WTC11 (cell line): ENCODE measurements at regions not wholly inside any gene's neighbourhood (a gene's known extent, or its start where the extent isn't known, plus 50 kb on each side); places are given as distances from the start of the nearest gene placed in this dataset.

ENCODE experiments used
- ATAC-seq: fragments of 200-7000 bp; cut with Tn5 transposase; 2 replicates; pipeline ENCODE4 v1.10.0; 2021; ENCODE audit warnings: mild to moderate bottlenecking, moderate library complexity
- CTCF ChIA-PET: fragments of 300-600 bp; sonication (Branson Sonifier 250); formaldehyde crosslinking; loops from one replicate; lab custom pipeline; 2021; ENCODE audit warnings: antibody characterized with exemption; lab: Charles Lee
- POLR2A ChIA-PET: fragments of 350-600 bp; sonication (Branson Sonifier 250); formaldehyde crosslinking; loops from one replicate; lab custom pipeline; 2021; ENCODE audit warnings: antibody characterized with exemption; lab: Charles Lee
- DNase-seq: peaks from one replicate; pipeline ENCODE4 v3.0.0; 2021; ENCODE audit warnings: low spot score
- H3K27ac Mint-ChIP-seq: 2 replicates; pipeline ENCODE4 v1.8.0; 2021; ENCODE audit warnings: mixed read lengths
- H3K27me3 Mint-ChIP-seq: 2 replicates; pipeline ENCODE4 v1.8.0; 2021; ENCODE audit warnings: low read depth, mild to moderate bottlenecking, moderate library complexity, mixed read lengths
- H3K36me3 Mint-ChIP-seq: 2 replicates; pipeline ENCODE4 v1.8.0; 2021; ENCODE audit warnings: mixed read lengths
- H3K4me1 Mint-ChIP-seq: 2 replicates; pipeline ENCODE4 v1.8.0; 2022; ENCODE audit warnings: mixed read lengths
- H3K4me3 Mint-ChIP-seq: 2 replicates; pipeline ENCODE4 v1.8.0; 2021; ENCODE audit warnings: mild to moderate bottlenecking, moderate library complexity, mixed read lengths
- H3K9me3 Mint-ChIP-seq: 2 replicates; pipeline ENCODE4 v1.8.0; 2021; ENCODE audit warnings: mixed read lengths
- AR ChIP-seq: fragments of 250-450 bp; sonication (Bioruptor Pico); IDR thresholded peaks from 2 replicates; pipeline ENCODE4 v1.9.0; 2021; ENCODE audit warnings: mild to moderate bottlenecking
- CTCF ChIP-seq: fragments of 200-600 bp; IDR thresholded peaks from 2 replicates; pipeline ENCODE4 v1.8.0; 2022; ENCODE audit warnings: antibody characterized with exemption
- FOXJ3 ChIP-seq: sonication (generic); formaldehyde crosslinking; IDR thresholded peaks from 2 replicates; pipeline ENCODE4 v1.9.0; 2021; ENCODE audit warnings: missing genetic modification reagents, mild to moderate bottlenecking, borderline replicate concordance
- HMGA2 ChIP-seq: fragments of 250-450 bp; sonication (Bioruptor Pico); IDR thresholded peaks from 2 replicates; pipeline ENCODE4 v1.4.0; 2021; ENCODE audit warnings: mild to moderate bottlenecking, moderate library complexity
- NFE2L1 ChIP-seq: sonication (generic); formaldehyde crosslinking; IDR thresholded peaks from 2 replicates; pipeline ENCODE4 v1.8.1; 2023; ENCODE audit warnings: missing genetic modification reagents
- NR1H2 ChIP-seq: sonication (generic); formaldehyde crosslinking; IDR thresholded peaks from 2 replicates; pipeline ENCODE4 v1.9.0; 2021; ENCODE audit warnings: mild to moderate bottlenecking, moderate library complexity, missing genetic modification reagents
- SOX15 ChIP-seq: fragments of 250-450 bp; sonication (Bioruptor Pico); IDR thresholded peaks from 2 replicates; pipeline ENCODE4 v1.9.0; 2021; ENCODE audit warnings: mild to moderate bottlenecking
- ZBTB21 ChIP-seq: sonication (generic); formaldehyde crosslinking; IDR thresholded peaks from 2 replicates; pipeline ENCODE4 v1.8.1; 2023; ENCODE audit warnings: mild to moderate bottlenecking, missing genetic modification reagents, borderline replicate concordance
- ZNF121 ChIP-seq: sonication (generic); formaldehyde crosslinking; IDR thresholded peaks from 2 replicates; pipeline ENCODE4 v1.8.0; 2023; ENCODE audit warnings: missing genetic modification reagents
- ZNF232 ChIP-seq: sonication (generic); formaldehyde crosslinking; IDR thresholded peaks from 2 replicates; pipeline ENCODE4 v1.8.0; 2022; ENCODE audit warnings: mild to moderate bottlenecking, missing genetic modification reagents
- TF ChIP-seq, protein P1 (sequence below): fragments of 250-450 bp; sonication (Bioruptor Pico); conservative IDR thresholded peaks from 2 replicates; pipeline ENCODE4 v1.9.0; 2021; ENCODE audit warnings: mild to moderate bottlenecking
- TF ChIP-seq, protein P2 (sequence below): sonication (generic); formaldehyde crosslinking; IDR thresholded peaks from 2 replicates; pipeline ENCODE4 v1.8.1; 2023; ENCODE audit warnings: mild to moderate bottlenecking, missing genetic modification reagents, borderline replicate concordance
- TF ChIP-seq, protein P3 (sequence below): fragments of 250-450 bp; sonication (Bioruptor Pico); IDR thresholded peaks from 2 replicates; pipeline ENCODE4 v1.8.0; 2021; ENCODE audit warnings: mild to moderate bottlenecking
- TF ChIP-seq, protein P4 (sequence below): sonication (generic); formaldehyde crosslinking; IDR thresholded peaks from 2 replicates; pipeline ENCODE4 v1.8.1; 2023; ENCODE audit warnings: mild to moderate bottlenecking, missing genetic modification reagents, moderate library complexity

DNA sequence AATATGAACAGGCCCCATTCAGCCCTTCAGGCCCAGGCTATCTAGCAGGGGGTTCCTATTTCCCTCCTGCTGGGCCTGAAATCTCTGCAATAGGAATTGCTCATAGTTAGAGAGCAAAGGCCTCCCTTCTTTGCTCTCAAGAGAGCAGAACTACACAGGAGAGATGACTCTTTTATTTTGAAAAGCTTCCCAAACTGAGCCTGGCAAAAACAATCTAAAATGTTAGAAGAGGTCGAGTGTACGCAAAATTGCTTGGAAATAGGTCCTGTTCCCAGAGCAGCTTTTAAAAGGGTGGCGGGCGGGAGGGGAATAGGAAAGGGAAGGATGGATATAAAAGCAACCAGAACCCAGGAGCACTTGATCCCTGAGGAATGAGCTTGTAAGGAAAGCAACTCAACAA, 68.4 kb upstream of the APCDD1 start:
- Mint-ChIP-seq H3K9me3 (peaks cover 7% of the 10 kb centered on the region), H3K4me3 (no peak overlapping the region), H3K27me3 (peaks cover 11% of the 10 kb centered on the region), H3K4me1 (0 out of 2 replicates have a peak, but pooled peaks cover 3% of the 10 kb centered on the region), H3K27ac (no peak overlapping the region), H3K36me3 (no peaks in the 10 kb centered on the region)
- ChIA-PET CTCF (no interaction called here), POLR2A (no interaction called here)
- TF ChIP-seq HMGA2 (no peak), NR1H2 (CRISPR knock-in tag) (no peak), NFE2L1 (no peak), CTCF (no peak), ZNF121 (CRISPR knock-in tag) (no peak), ZBTB21 (CRISPR knock-in tag) (no peak), SOX15 (CRISPR knock-in tag) (no peak), AR (CRISPR knock-in tag) (no peak), FOXJ3 (CRISPR knock-in tag) (no peak), ZNF232 (CRISPR knock-in tag) (no peak)
- TF ChIP-seq, protein P1, sequence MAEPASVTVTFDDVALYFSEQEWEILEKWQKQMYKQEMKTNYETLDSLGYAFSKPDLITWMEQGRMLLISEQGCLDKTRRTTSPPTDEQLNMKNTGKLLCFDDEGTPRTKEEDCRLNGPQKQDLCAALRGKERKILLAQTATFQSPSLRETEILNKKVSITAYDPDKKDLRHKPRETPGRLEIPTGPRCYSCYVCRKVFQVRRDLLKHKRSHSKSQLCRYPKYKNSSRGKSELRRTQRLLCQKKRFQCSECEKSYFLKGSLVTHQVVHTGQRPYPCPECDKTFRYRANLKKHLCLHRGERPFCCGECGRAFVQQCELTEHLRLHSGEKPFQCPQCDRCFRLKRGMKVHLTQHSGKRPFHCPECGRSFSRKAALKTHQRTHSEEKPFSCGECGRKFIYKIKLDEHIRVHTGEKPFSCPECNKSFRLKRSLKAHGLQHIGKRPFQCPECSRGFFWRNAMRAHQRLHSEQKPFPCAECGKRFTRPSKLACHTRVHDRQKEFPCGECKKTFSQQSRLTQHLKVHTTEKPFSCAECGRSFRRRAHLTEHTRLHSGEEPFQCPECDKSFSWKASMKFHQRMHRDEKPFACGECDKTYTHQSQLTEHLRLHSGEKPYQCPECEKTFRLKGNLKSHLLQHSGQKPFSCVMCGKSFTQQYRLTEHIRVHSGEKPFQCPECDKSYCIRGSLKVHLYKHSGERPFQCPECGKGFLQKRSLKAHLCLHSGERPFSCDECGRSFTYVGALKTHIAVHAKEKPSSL (CRISPR knock-in tag) = no peak
- TF ChIP-seq, protein P2, sequence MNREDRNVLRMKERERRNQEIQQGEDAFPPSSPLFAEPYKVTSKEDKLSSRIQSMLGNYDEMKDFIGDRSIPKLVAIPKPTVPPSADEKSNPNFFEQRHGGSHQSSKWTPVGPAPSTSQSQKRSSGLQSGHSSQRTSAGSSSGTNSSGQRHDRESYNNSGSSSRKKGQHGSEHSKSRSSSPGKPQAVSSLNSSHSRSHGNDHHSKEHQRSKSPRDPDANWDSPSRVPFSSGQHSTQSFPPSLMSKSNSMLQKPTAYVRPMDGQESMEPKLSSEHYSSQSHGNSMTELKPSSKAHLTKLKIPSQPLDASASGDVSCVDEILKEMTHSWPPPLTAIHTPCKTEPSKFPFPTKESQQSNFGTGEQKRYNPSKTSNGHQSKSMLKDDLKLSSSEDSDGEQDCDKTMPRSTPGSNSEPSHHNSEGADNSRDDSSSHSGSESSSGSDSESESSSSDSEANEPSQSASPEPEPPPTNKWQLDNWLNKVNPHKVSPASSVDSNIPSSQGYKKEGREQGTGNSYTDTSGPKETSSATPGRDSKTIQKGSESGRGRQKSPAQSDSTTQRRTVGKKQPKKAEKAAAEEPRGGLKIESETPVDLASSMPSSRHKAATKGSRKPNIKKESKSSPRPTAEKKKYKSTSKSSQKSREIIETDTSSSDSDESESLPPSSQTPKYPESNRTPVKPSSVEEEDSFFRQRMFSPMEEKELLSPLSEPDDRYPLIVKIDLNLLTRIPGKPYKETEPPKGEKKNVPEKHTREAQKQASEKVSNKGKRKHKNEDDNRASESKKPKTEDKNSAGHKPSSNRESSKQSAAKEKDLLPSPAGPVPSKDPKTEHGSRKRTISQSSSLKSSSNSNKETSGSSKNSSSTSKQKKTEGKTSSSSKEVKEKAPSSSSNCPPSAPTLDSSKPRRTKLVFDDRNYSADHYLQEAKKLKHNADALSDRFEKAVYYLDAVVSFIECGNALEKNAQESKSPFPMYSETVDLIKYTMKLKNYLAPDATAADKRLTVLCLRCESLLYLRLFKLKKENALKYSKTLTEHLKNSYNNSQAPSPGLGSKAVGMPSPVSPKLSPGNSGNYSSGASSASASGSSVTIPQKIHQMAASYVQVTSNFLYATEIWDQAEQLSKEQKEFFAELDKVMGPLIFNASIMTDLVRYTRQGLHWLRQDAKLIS (CRISPR knock-in tag) = no peak
- TF ChIP-seq, protein P3, sequence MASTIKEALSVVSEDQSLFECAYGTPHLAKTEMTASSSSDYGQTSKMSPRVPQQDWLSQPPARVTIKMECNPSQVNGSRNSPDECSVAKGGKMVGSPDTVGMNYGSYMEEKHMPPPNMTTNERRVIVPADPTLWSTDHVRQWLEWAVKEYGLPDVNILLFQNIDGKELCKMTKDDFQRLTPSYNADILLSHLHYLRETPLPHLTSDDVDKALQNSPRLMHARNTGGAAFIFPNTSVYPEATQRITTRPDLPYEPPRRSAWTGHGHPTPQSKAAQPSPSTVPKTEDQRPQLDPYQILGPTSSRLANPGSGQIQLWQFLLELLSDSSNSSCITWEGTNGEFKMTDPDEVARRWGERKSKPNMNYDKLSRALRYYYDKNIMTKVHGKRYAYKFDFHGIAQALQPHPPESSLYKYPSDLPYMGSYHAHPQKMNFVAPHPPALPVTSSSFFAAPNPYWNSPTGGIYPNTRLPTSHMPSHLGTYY (CRISPR knock-in tag) = no peak
- TF ChIP-seq, protein P4, sequence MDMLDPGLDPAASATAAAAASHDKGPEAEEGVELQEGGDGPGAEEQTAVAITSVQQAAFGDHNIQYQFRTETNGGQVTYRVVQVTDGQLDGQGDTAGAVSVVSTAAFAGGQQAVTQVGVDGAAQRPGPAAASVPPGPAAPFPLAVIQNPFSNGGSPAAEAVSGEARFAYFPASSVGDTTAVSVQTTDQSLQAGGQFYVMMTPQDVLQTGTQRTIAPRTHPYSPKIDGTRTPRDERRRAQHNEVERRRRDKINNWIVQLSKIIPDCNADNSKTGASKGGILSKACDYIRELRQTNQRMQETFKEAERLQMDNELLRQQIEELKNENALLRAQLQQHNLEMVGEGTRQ (CRISPR knock-in tag) = no peak
- DNase-seq = no peak
- no peak for ATAC-seq
